ENCODE measurements at regions not wholly inside any gene's neighbourhood (a gene's known extent, or its start where the extent isn't known, plus 50 kb on each side); places are given as distances from the start of the nearest gene placed in this dataset.

GRCh38 chr6:9517806-9518205 is 897.1 kb downstream of the TFAP2A start:
- no peaks in the 10 kb centered on the region for H4K20me1 ChIP-seq (ENCODE audit: insufficient read depth, low read length)
- no peak for TF ChIP-seq CTCF (IDR thresholded peaks at IDR 0.05)
- H3K79me2 ChIP-seq (ENCODE audit: insufficient read depth, low read length) = no peaks in the 10 kb centered on the region
- Mint-ChIP-seq H3K4me1 (no peaks in the 10 kb centered on the region), H3K9me3 (peaks cover 0 to 3% (median 0%) of the 10 kb centered on the region in 7 donors), H3K4me3 (no peak overlapping the region), H3K27ac (no peak overlapping the region), H3K27me3 (ENCODE audit: low read depth in 3 of 3) (peaks cover 0 to under 1% (median 0%) of the 10 kb centered on the region in 3 donors), H3K36me3 (no peaks in the 10 kb centered on the region)
- intact Hi-C loops (cut with micrococcal nuclease) = no loop called here
- no peak overlapping the region for H3K27ac ChIP-seq (ENCODE audit: low read depth in 1 of 2, low read length in 2 of 2)
- no peaks in the 10 kb centered on the region for H3K27me3 ChIP-seq (ENCODE audit: control insufficient read depth in 2 of 2, insufficient read depth in 2 of 2, low read length in 2 of 2)
- no peaks in the 10 kb centered on the region for H3K9me3 ChIP-seq (replicated peaks in 1 of 2; ENCODE audit: control insufficient read depth in 1 of 2, insufficient read depth in 1 of 2, low read length in 2 of 2)
- H3K4me3 ChIP-seq (replicated peaks in 1 of 3; ENCODE audit: low read depth in 2 of 3, low read length in 3 of 3) = no peak overlapping the region
- no peak overlapping the region for H3K9ac ChIP-seq (ENCODE audit: insufficient read depth, low read length, poor library complexity, severe bottlenecking)
- no peak for DNase-seq
- H3K36me3 ChIP-seq (replicated peaks in 1 of 2; ENCODE audit: control insufficient read depth in 1 of 2, insufficient read depth in 2 of 2, low read length in 2 of 2) = no peaks in the 10 kb centered on the region
- WGBS (ENCODE audit: insufficient coverage) = no CpG with 5 or more reads among the region's 3 CpGs
- H2AFZ ChIP-seq (ENCODE audit: insufficient read depth, low read depth, low read length, poor library complexity, severe bottlenecking) = no peak overlapping the region
- H3K4me1 ChIP-seq (ENCODE audit: control insufficient read depth in 1 of 2, insufficient read depth in 2 of 2, low read length in 2 of 2) = no peaks in the 10 kb centered on the region
- H3K4me2 ChIP-seq (replicated peaks; ENCODE audit: extremely low read depth, low read length, poor library complexity, severe bottlenecking) = no peak overlapping the region

- no peak overlapping the region for H3K4me3 Mint-ChIP-seq
- Histone ChIP-seq H2AFZ (ENCODE audit: insufficient read depth, low read depth, low read length, poor library complexity, severe bottlenecking) (no peak overlapping the region), H3K4me2 (replicated peaks; ENCODE audit: extremely low read depth, low read length, poor library complexity, severe bottlenecking) (no peak overlapping the region)
Observed at GRCh38 chr6:9515633-9516606, 899.0 kb downstream of the TFAP2A start.

More at GRCh38 chr6:9515633-9516606, 899.0 kb downstream of the TFAP2A start:
- H3K9ac ChIP-seq (ENCODE audit: insufficient read depth, low read length, poor library complexity, severe bottlenecking) = no peak overlapping the region
- Mint-ChIP-seq H3K36me3 (no peaks in the 10 kb centered on the region), H3K4me1 (no peaks in the 10 kb centered on the region), H3K27me3 (ENCODE audit: low read depth in 3 of 3) (peaks cover 0 to 2% (median 0%) of the 10 kb centered on the region in 3 donors), H3K9me3 (peaks cover 0 to 3% (median 0%) of the 10 kb centered on the region in 7 donors), H3K27ac (no peak overlapping the region)
- no peak for TF ChIP-seq CTCF (IDR thresholded peaks at IDR 0.05)
- no peaks in the 10 kb centered on the region for H3K79me2 ChIP-seq (ENCODE audit: insufficient read depth, low read length)
- no peaks in the 10 kb centered on the region for H4K20me1 ChIP-seq (ENCODE audit: insufficient read depth, low read length)
- intact Hi-C loops (cut with micrococcal nuclease) = no loop called here
- no peak overlapping the region for H3K27ac ChIP-seq (ENCODE audit: low read depth in 1 of 2, low read length in 2 of 2)
- no peak overlapping the region for H3K4me3 ChIP-seq (replicated peaks in 1 of 3; ENCODE audit: low read depth in 2 of 3, low read length in 3 of 3)
- H3K9me3 ChIP-seq (replicated peaks in 1 of 2; ENCODE audit: control insufficient read depth in 1 of 2, insufficient read depth in 1 of 2, low read length in 2 of 2) = no peaks in the 10 kb centered on the region
- no peaks in the 10 kb centered on the region for H3K4me1 ChIP-seq (ENCODE audit: control insufficient read depth in 1 of 2, insufficient read depth in 2 of 2, low read length in 2 of 2)
- WGBS (ENCODE audit: insufficient coverage) = 82% methylated on average over 7 of the region's 13 CpGs
- DNase-seq = no peak
- no peaks in the 10 kb centered on the region for H3K27me3 ChIP-seq (ENCODE audit: control insufficient read depth in 2 of 2, insufficient read depth in 2 of 2, low read length in 2 of 2)
- no peaks in the 10 kb centered on the region for H3K36me3 ChIP-seq (replicated peaks in 1 of 2; ENCODE audit: control insufficient read depth in 1 of 2, insufficient read depth in 2 of 2, low read length in 2 of 2)
